GM12892 (cell line): ENCODE measurements at regions not wholly inside any gene's neighbourhood (a gene's known extent, or its start where the extent isn't known, plus 50 kb on each side); places are given as distances from the start of the nearest gene placed in this dataset.

Source experiments
- POLR2A ChIP-seq: IDR thresholded peaks from 2 replicates; pipeline ENCODE4 v1.6.1; 2011; ENCODE audit warnings: low read depth, low read length, control low read depth
- POLR2AphosphoS5 ChIP-seq: IDR thresholded peaks from 2 replicates; pipeline ENCODE4 v1.6.1; 2011; ENCODE audit warnings: low read depth, low read length, control low read depth

DNA sequence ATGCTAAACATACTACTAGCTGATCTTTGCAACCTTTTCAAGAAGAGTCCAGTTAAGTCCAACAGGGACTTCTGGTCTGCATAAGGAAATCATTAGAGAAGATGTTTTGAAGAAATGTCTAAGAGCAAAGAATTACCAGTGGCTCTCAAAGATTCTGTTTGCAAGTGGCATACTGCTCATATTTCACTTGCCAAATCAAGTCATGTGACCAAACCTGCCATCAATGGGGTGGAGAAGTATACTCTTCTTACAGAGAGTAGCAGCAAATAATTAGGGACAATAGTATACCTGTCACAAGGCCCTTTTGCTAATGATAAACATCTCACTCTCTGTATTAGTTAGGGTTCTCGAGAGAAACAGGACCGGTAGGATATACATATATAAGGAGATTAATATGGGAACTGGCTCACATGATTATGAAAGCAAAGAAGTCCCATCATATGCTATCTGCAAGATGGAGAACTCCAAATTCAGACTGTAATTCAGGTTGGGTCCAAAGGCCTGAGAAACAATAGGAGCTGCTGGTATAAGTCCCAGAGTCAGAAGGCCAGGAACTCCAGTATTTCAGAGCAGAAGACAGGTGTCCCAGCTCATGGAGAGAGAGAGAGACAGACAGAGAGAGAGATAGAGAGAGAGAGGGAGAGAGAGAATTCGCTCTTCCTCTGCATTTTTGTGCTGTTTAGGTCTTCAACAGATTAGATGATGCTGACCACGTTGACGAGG lies 111.5 kb downstream of the LCA5 start:
- no peak for TF ChIP-seq POLR2A
- no peak for TF ChIP-seq POLR2AphosphoS5
